Neutrophil (primary cell): ENCODE measurements at regions not wholly inside any gene's neighbourhood (a gene's known extent, or its start where the extent isn't known, plus 50 kb on each side); places are given as distances from the start of the nearest gene placed in this dataset.

Experiments used
- H3K27ac ChIP-seq: fragments of 200-600 bp; sonication (generic); 2 replicates; pipeline ENCODE4 v1.5.1; 2016; ENCODE audit warnings: mild to moderate bottlenecking, moderate library complexity
- H3K27me3 ChIP-seq: fragments of 200-600 bp; sonication (generic); 2 replicates; pipeline ENCODE4 v1.6.0; 2016; ENCODE audit warnings: mild to moderate bottlenecking
- H3K36me3 ChIP-seq: fragments of 200-600 bp; sonication (generic); 2 replicates; pipeline ENCODE4 v1.5.1; 2017
- H3K4me1 ChIP-seq, 2 experiments: fragments of 200-600 bp in 1 of 2; sonication (generic) in 1 of 2; 1 replicate in 1 of 2; 2 replicates in 1 of 2; pipeline versions ENCODE4 v1.5.1 to v1.6.1; 2013 to 2016; ENCODE audit warnings: low read depth in 1 of 2, low read length in 1 of 2, mild to moderate bottlenecking in 1 of 2, moderate library complexity in 1 of 2; ENCODE audit not compliant: control insufficient read depth in 1 of 2, insufficient read depth in 1 of 2
- H3K4me3 ChIP-seq, 2 experiments: fragments of 200-600 bp in 1 of 2; sonication (generic) in 1 of 2; 1 replicate in 1 of 2; 2 replicates in 1 of 2; pipeline ENCODE4 v1.5.1; 2013 to 2016; ENCODE audit warnings: low read depth in 1 of 2, low read length in 1 of 2, mild to moderate bottlenecking in 1 of 2, moderate library complexity in 1 of 2
- H3K9me3 ChIP-seq: fragments of 200-600 bp; sonication (generic); 2 replicates; pipeline ENCODE4 v1.5.1; 2016
- CTCF ChIP-seq: fragments of 200-600 bp; sonication (generic); IDR thresholded peaks from 2 replicates; pipeline ENCODE4 v1.5.1; 2016; ENCODE audit warnings: antibody characterized with exemption

GRCh38 chr12:84793558-84794367 is 118.8 kb downstream of the SLC6A15 start:
- Histone ChIP-seq H3K4me3 (no peak overlapping the region), H3K4me1 (no peaks in the 10 kb centered on the region), H3K27me3 (no peaks in the 10 kb centered on the region), H3K9me3 (no peaks in the 10 kb centered on the region), H3K36me3 (no peaks in the 10 kb centered on the region), H3K27ac (no peak overlapping the region)
- no peak for TF ChIP-seq CTCF

- no peaks in the 10 kb centered on the region for H3K4me1 ChIP-seq
- H3K27me3 ChIP-seq, result no peaks in the 10 kb centered on the region
- H3K27ac ChIP-seq, result no peak overlapping the region
- no peak for TF ChIP-seq CTCF
- H3K36me3 ChIP-seq, result no peaks in the 10 kb centered on the region
- no peaks in the 10 kb centered on the region for H3K9me3 ChIP-seq
- no peak overlapping the region for H3K4me3 ChIP-seq
These were observed 121.2 kb downstream of the SLC6A15 start for GRCh38 chr12:84791444-84791843.

- Histone ChIP-seq H3K9me3 (no peaks in the 10 kb centered on the region), H3K36me3 (no peaks in the 10 kb centered on the region), H3K4me1 (no peaks in the 10 kb centered on the region), H3K27me3 (no peaks in the 10 kb centered on the region), H3K27ac (no peak overlapping the region), H3K4me3 (no peak overlapping the region)
- no peak for TF ChIP-seq CTCF
These were observed 123.4 kb downstream of the SLC6A15 start for GRCh38 chr12:84789184-84789583.

- Histone ChIP-seq H3K27ac (no peak overlapping the region), H3K9me3 (no peaks in the 10 kb centered on the region), H3K36me3 (no peaks in the 10 kb centered on the region), H3K4me1 (no peaks in the 10 kb centered on the region), H3K4me3 (no peak overlapping the region), H3K27me3 (no peaks in the 10 kb centered on the region)
- TF ChIP-seq CTCF, result no peak
These were observed 125.3 kb downstream of the SLC6A15 start for GRCh38 chr12:84787253-84787652.

GRCh38 chr12:84786622-84787021 is 126.0 kb downstream of the SLC6A15 start:
- Histone ChIP-seq H3K27ac (no peak overlapping the region), H3K9me3 (no peaks in the 10 kb centered on the region), H3K4me1 (no peaks in the 10 kb centered on the region), H3K27me3 (no peaks in the 10 kb centered on the region), H3K36me3 (no peaks in the 10 kb centered on the region), H3K4me3 (no peak overlapping the region)
- TF ChIP-seq CTCF, result no peak
